ENCODE measurements at regions not wholly inside any gene's neighbourhood (a gene's known extent, or its start where the extent isn't known, plus 50 kb on each side); places are given as distances from the start of the nearest gene placed in this dataset.

- whole genome bisulfite sequencing, 3 donors = 80 to 85% (median 83%) methylated on average over 5 of the region's 5 CpGs
- Histone ChIP-seq H3K9me3 (no peaks in the 10 kb centered on the region), H3K4me3 (no peak overlapping the region), H3K27me3 (no peaks in the 10 kb centered on the region), H3K27ac (no peak overlapping the region), H3K36me3 (no peaks in the 10 kb centered on the region), H3K4me1 (ENCODE audit: insufficient read depth) (no peaks in the 10 kb centered on the region)
- DNase-seq = no peak
- intact Hi-C loops (cut with DNase I) = loop anchor here in 2 of 4 donors (10.0 kb wide), 1 partner anchor 228 kb away; no protein-coding TSS in a partner anchor
- no peak for TF ChIP-seq EP300 (IDR thresholded peaks at IDR 0.05)
- TF ChIP-seq CTCF (IDR thresholded peaks at IDR 0.05) = no peak
- TF ChIP-seq POLR2A (IDR thresholded peaks at IDR 0.05) = no peak
Measured at GRCh38 chr2:174692256-174692919, 71.9 kb downstream of the CHRNA1 start.

- Histone ChIP-seq H3K4me3 (no peak overlapping the region), H3K27me3 (no peaks in the 10 kb centered on the region), H3K9me3 (no peaks in the 10 kb centered on the region), H3K36me3 (no peaks in the 10 kb centered on the region), H3K4me1 (ENCODE audit: insufficient read depth) (no peaks in the 10 kb centered on the region), H3K27ac (no peak overlapping the region)
- 55 to 66% (median 59%) methylated on average over 4 of the region's 4 CpGs for WGBS, 3 donors
- intact Hi-C loops (cut with DNase I) = loop anchor here in 2 of 4 donors (10.0 kb wide), 1 partner anchor 226 kb away; no protein-coding TSS in a partner anchor
- no peak for DNase-seq
- TF ChIP-seq POLR2A (IDR thresholded peaks at IDR 0.05) = no peak
- TF ChIP-seq CTCF (IDR thresholded peaks at IDR 0.05) = no peak
- TF ChIP-seq EP300 (IDR thresholded peaks at IDR 0.05) = no peak
Measured at GRCh38 chr2:174691201-174691779, 73.0 kb downstream of the CHRNA1 start.

GRCh38 chr2:174690026-174690425, 74.2 kb downstream of the CHRNA1 start:
- Histone ChIP-seq H3K9me3 (no peaks in the 10 kb centered on the region), H3K4me3 (no peak overlapping the region), H3K36me3 (no peaks in the 10 kb centered on the region), H3K4me1 (ENCODE audit: insufficient read depth) (no peaks in the 10 kb centered on the region), H3K27ac (no peak overlapping the region), H3K27me3 (no peaks in the 10 kb centered on the region)
- 89 to 93% (median 91%) methylated on average over 3 of the region's 3 CpGs for WGBS, 3 donors
- TF ChIP-seq CTCF (IDR thresholded peaks at IDR 0.05) (no peak), POLR2A (IDR thresholded peaks at IDR 0.05) (no peak), EP300 (IDR thresholded peaks at IDR 0.05) (no peak)
- no peak for DNase-seq
- intact Hi-C loops (cut with DNase I) = loop anchor here in 2 of 4 donors (10.0 kb wide), 1 partner anchor 225 kb away; no protein-coding TSS in a partner anchor

- no peaks in the 10 kb centered on the region for H3K36me3 ChIP-seq
- intact Hi-C loops (cut with DNase I) = loop anchor here in 2 of 4 donors (5.0 to 10.0 kb wide), 2 partner anchors 223 to 226 kb away; no protein-coding TSS in a partner anchor
- no peaks in the 10 kb centered on the region for H3K9me3 ChIP-seq
- no peak for DNase-seq
- no peaks in the 10 kb centered on the region for H3K4me1 ChIP-seq (ENCODE audit: insufficient read depth)
- no peaks in the 10 kb centered on the region for H3K27me3 ChIP-seq
- WGBS, 3 donors = 22 to 27% (median 24%) methylated on average over 2 of the region's 2 CpGs
- TF ChIP-seq EP300 (IDR thresholded peaks at IDR 0.05) (no peak), CTCF (IDR thresholded peaks at IDR 0.05) (peak in 1 of 3 donors; percentile 38), POLR2A (IDR thresholded peaks at IDR 0.05) (no peak)
- H3K27ac ChIP-seq = no peak overlapping the region
- H3K4me3 ChIP-seq = no peak overlapping the region
Measured at GRCh38 chr2:174688079-174688478, 76.2 kb downstream of the CHRNA1 start.
